ENCODE measurements at regions not wholly inside any gene's neighbourhood (a gene's known extent, or its start where the extent isn't known, plus 50 kb on each side); places are given as distances from the start of the nearest gene placed in this dataset.

DNA sequence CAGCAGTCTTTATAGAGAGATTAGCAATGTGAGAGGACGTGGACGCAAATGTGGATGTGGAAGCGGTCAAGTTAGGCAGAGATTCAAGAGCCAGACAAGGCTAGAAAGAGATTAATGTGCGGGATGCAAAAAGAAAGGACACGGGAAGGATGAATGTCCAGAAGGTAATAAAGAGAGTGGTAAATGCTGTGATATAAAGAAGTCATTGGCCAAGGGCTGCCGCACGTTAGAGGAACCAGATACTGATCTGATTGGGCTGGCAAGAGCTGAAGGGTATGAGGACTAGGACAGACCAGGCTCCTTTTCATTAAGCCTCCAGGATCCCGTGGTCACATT lies 59.5 kb downstream of the DHRS2 start:
- TF ChIP-seq POLR2A (IDR thresholded peaks at IDR 0.05): no peak
- TF ChIP-seq, protein P1, sequence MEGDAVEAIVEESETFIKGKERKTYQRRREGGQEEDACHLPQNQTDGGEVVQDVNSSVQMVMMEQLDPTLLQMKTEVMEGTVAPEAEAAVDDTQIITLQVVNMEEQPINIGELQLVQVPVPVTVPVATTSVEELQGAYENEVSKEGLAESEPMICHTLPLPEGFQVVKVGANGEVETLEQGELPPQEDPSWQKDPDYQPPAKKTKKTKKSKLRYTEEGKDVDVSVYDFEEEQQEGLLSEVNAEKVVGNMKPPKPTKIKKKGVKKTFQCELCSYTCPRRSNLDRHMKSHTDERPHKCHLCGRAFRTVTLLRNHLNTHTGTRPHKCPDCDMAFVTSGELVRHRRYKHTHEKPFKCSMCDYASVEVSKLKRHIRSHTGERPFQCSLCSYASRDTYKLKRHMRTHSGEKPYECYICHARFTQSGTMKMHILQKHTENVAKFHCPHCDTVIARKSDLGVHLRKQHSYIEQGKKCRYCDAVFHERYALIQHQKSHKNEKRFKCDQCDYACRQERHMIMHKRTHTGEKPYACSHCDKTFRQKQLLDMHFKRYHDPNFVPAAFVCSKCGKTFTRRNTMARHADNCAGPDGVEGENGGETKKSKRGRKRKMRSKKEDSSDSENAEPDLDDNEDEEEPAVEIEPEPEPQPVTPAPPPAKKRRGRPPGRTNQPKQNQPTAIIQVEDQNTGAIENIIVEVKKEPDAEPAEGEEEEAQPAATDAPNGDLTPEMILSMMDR (IDR thresholded peaks at IDR 0.05): no peak

Data from heart left ventricle (tissue), 13 donors.